GM21360 (cell line): ENCODE measurements at regions not wholly inside any gene's neighbourhood (a gene's known extent, or its start where the extent isn't known, plus 50 kb on each side); places are given as distances from the start of the nearest gene placed in this dataset.

ENCODE experiments used
- ATAC-seq: cut with Tn5 transposase; IDR thresholded peaks from one replicate; pipeline ENCODE4 v1.9.1; 2021; ENCODE audit warnings: mild to moderate bottlenecking, moderate library complexity; ENCODE audit not compliant: unreplicated experiment

- ATAC-seq, result no peak
These were observed 167.5 kb upstream of the DPYD start for GRCh38 chr1:98088381-98088780.

- ATAC-seq, result no peak
These were observed 166.1 kb upstream of the DPYD start for GRCh38 chr1:98086796-98087441.

DNA sequence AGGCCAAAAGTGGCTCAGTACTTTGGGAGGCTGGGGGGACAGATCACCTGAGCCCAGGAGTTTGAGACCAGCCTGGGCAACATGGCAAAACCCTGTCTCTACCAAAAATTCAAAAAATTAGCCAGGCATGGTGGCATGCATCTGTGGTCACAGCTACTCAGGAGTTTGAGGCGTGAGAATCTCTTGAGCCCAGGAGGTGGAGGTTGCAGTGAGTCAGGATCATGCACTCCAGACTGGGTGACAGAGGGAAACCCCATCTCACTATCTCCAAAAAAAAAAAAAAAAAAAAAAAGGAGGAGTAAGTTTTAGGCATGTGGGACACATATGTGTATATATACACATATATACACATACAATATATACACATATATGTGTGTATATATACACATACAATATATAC, 165.3 kb upstream of the DPYD start:
- ATAC-seq, result no peak

DNA sequence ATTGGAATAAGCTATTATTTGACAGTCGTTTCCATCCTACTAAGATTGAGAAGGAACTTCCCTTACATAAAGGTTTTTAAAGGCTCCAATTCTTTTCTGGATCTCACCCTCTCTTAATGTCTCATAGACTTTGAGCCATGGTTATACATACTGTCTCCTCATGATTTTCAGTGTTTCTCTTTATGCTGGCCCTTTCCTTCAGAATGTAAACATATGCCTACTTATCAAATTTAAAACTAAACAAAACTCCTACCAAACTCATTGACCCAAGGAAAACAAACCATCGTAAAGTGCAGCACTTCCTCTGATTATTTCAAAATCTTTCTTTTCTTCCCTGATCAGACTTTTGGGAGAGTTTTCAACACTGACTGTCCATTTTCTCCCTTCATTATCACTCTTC, 163.4 kb upstream of the DPYD start:
- ATAC-seq, result no peak

DNA sequence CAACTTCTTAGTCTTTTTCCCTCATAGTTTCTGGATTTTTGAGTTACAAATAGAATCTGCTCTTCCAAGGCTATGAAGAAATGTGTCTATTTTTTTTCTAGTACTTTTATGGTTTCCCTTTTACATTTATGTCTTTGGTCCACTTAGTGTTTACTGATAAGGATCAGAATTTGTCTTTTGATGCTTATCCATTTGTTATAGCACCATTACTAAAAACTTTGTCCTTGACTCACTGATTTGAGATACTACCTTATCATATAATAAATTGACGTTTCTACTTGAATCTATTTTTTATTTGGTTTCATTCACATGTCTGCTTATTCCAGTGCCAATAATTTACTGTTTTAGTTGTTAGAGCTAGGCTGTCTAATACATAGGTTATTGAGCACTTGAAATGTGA, 161.1 kb upstream of the DPYD start:
- no peak for ATAC-seq

DNA sequence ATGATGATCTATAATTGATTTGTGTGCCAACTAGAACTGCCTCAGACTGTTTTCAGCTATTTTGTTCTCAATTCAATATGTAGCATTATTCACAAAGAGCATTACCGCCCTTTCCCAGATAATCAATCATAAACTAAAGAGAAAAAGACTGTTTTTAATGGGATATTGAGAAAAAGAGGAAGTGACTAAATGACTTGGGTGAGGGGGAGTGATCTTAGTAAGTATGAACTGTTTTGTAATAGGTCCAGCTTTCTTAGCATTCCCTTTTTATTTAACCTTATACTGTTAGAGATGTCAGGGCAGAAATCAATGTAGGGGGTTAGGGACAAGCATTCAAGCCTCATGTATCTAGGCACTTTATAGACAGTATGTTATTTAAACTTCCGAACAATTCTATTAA, 157.8 kb upstream of the DPYD start:
- ATAC-seq, result no peak

DNA sequence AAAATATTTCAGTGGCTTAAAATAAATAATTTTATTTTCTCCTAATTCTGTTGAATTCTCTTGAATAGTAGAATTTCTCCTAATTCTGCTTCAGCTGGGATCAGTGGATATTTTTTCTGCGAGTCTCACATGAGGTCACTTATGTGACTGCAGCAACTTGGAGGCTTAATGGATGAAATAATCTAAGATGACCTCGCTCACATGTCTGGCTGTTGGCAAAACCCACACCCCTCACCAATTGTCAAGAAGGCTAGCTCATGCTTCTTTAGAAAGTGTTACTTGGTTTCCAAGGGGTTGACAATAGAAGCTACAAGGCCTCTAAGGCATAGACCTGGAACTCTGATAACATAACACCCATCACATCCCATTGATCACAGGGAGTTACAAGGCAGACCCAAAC, 156.9 kb upstream of the DPYD start:
- ATAC-seq, result no peak

- no peak for ATAC-seq
These were observed 154.8 kb upstream of the DPYD start for GRCh38 chr1:98075626-98076025.

DNA sequence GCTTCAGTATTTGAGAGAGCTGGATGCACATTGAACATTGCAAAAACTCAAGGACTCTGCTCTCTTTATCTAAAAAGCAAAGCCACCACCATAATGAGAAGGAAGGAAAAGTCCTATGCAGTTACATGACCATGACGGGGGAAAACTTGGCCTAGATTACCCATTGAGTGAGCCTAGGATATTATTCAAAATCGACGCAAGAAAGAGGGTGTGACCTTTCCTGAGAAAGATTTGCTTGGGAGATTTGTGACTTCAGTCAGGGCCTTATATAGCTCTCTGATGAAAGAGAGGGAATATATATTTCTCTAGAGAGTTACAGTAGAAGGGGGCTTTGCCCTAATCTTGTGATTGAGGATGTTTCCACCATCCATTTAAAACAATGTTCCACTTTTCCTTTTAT, 153.0 kb upstream of the DPYD start:
- ATAC-seq, result no peak

- no peak for ATAC-seq
These were observed 152.3 kb upstream of the DPYD start for GRCh38 chr1:98073106-98073505.

GRCh38 chr1:98072047-98072446, 151.2 kb upstream of the DPYD start:
- ATAC-seq, result no peak

- no peak for ATAC-seq
These were observed 147.2 kb upstream of the DPYD start for GRCh38 chr1:98068016-98068415.

DNA sequence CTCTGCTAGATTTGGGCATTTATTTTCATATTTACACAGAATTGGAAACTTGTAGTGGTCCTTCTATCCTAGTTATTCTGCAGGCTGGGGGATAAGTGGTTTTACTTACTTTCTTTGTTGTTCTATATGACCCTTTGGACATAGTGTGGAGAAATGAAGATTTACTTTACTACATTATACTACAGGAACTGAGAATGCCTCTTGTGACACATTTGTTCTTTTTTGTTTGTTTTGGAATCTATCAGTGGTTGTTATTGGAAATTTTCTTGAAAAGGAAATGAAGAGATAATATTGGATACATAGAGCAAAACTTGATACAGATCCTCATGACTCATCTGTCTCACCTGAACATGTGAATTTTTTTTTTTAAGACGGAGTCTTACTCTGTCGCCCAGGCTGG, 146.1 kb upstream of the DPYD start:
- ATAC-seq, result no peak

- no peak for ATAC-seq
These were observed 138.8 kb upstream of the DPYD start for GRCh38 chr1:98059620-98060019.

GRCh38 chr1:98058676-98059075, 137.8 kb upstream of the DPYD start:
- no peak for ATAC-seq

DNA sequence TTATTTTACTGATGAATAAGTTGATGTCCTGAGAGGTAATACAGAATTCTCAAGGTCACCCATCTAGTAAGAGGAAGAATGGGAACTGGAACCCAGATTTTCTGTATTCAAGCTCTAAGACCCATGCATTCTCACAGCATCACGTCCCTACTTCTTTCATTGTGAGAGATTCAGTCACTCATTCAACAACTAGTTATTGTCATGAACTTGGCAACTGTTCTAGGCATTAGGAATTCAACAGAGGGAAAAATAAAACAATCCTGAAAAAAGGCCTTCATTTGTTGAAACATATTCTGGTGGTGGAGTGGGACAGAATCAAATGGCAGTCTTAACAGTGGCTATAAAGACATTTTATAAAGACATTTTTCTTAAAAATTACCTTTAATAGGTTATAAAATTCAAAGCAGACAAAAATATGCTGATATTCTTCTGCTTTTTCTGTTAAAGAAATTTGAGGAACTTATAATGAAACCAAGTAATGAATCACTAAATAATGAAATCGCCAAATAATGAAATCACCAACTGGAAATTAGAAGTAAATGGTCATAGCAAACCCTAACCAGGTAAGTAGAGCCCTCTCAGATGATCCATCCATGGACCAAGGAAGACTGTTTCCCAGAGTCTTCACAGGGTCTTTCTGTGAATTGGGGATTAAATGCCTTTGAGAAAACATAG, 136.5 kb upstream of the DPYD start:
- no peak for ATAC-seq

GRCh38 chr1:98056781-98057180, 135.9 kb upstream of the DPYD start:
- ATAC-seq, result no peak

- ATAC-seq, result no peak
These were observed 134.6 kb upstream of the DPYD start for GRCh38 chr1:98055457-98055856.

GRCh38 chr1:98054786-98055185, 134.0 kb upstream of the DPYD start:
- ATAC-seq, result no peak

- no peak for ATAC-seq
These were observed 133.5 kb upstream of the DPYD start for GRCh38 chr1:98054367-98054701.

- ATAC-seq, result peak; percentile 98
These were observed 132.9 kb upstream of the DPYD start for GRCh38 chr1:98053471-98054366.

DNA sequence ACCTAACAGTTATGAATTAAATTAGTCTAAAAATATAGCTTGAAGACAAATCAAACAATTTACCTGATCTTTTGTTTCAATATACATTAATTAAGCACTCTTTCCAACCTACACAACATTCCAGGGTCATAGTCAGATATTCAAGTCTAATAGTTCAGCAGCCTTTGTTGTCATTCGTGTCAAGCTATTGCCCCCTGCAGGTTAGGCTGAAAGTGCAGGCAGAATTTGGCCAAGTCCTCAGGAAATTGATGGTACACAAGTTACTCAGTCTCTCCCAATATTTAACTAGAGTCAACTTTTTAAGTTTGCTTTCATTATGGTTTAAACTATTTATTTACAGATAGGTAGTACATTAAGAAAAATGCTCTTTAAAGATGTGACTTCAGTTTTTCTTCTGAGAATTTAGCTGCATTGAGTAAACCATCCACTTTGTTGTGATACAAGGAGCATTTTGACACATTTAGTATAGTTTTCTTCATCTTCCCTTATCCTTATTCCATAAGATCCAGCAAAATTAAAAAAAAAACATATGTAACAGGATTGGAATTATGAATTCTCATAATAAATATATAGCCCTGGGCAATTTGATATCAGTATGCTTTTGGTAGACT, 130.3 kb upstream of the DPYD start:
- no peak for ATAC-seq
